ENCODE measurements at regions not wholly inside any gene's neighbourhood (a gene's known extent, or its start where the extent isn't known, plus 50 kb on each side); places are given as distances from the start of the nearest gene placed in this dataset.

GRCh38 chr1:72567521-72567920 lies 285.2 kb upstream of the NEGR1 start:
- TF ChIP-seq CTCF (IDR thresholded peaks at IDR 0.05) (no peak), POLR2A (IDR thresholded peaks at IDR 0.05) (no peak)

All from adrenal gland (tissue), 5 donors.